Stimulated activated CD8-positive, alpha-beta memory T cell treated with anti-CD3 and anti-CD28 coated beads, Interleukin-2, amount 100 ng/mL, for 48 hours (primary cell): ENCODE measurements at regions not wholly inside any gene's neighbourhood (a gene's known extent, or its start where the extent isn't known, plus 50 kb on each side); places are given as distances from the start of the nearest gene placed in this dataset.
"Not testable (repeated sequence)": the region's sequence is repeated elsewhere in the genome, so short reads cannot be mapped to it uniquely, and the experiment has no call there.

Experiments
- DNase-seq, 2 donors: peaks; one replicate each; pipeline ENCODE4 v3.0.0-alpha.2; 2020; ENCODE audit warnings: low read depth in 2 of 2

- no peak for DNase-seq
These were observed 125.1 kb upstream of the CLINT1 start for GRCh38 chr5:157983906-157984551.

DNA sequence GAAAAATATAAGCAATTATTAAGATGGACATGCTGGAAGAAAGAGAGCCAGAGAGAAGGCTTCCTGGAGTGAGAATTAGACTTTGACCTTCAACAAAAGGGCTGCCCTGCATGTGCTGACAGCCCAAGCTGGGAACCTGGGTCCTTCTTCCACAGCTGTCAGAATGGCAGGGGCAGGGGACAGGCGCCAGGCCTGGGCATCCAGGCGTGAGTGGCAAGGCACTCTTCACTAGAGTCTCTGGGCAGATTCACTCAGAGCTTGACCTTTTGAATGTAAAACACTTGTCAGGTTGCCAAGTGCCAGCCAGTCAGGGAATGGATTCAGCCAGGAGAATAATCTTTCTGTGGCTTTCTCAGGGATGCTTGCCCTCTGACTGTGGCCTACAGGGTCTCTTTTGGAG lies 119.1 kb upstream of the CLINT1 start:
- DNase-seq, result no peak

- DNase-seq, result no peak
These were observed 117.5 kb upstream of the CLINT1 start for GRCh38 chr5:157976429-157976828.

DNA sequence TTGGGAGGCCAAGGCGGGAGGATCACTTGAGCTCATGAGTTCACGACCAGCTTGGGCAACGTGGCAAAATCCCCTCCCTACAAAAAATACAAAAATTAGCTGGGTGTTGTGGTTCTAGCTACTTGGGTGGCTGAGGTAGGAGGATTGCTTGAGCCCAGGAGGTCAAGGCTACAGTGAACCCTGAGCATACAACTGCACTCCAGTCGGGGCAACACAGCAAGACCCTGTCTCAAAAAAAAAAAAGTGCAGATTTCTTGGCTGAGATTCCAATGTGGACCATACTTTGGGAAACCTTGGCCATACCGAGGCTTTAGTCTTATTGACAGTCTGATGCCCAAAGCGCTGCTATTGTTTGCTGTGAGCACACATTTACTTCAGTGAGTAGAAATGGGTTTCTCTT lies 113.6 kb upstream of the CLINT1 start:
- DNase-seq, result no peak

GRCh38 chr5:157971571-157972216 lies 112.7 kb upstream of the CLINT1 start:
- no peak for DNase-seq

- not testable (repeated sequence) for DNase-seq
These were observed 109.6 kb upstream of the CLINT1 start for GRCh38 chr5:157968570-157968969.

GRCh38 chr5:157965989-157966388 lies 107.0 kb upstream of the CLINT1 start:
- DNase-seq, result no peak

DNA sequence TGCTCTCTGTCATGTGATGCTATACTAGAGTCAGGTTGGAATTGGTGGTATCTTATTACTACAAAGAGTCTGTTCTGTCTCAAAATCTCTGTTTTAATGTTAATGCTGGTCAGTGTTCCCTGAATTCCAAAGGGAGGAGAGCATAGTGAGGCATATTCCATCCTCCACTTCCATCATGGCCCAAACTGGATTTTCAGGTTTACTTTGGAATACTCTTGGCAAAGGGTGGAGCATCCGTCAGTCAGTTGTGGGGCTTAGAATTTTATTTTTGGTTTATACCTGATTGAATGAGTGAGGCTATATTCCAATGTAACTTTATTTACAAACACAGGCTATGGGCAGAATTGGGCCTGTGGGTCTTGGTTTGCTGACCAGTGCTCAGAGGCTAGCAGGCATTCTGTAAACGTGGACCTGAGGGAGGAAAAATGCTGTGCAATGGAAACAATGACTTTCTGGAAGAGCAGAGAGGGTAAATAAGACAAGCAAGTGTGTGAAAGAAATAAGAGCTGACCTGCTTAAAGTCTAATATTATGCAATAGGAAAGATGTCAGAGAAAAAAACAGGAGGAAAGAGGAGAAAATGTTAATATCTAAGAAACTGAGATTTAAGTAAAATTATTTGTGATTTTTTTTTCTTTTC lies 106.2 kb upstream of the CLINT1 start:
- DNase-seq, result no peak

DNA sequence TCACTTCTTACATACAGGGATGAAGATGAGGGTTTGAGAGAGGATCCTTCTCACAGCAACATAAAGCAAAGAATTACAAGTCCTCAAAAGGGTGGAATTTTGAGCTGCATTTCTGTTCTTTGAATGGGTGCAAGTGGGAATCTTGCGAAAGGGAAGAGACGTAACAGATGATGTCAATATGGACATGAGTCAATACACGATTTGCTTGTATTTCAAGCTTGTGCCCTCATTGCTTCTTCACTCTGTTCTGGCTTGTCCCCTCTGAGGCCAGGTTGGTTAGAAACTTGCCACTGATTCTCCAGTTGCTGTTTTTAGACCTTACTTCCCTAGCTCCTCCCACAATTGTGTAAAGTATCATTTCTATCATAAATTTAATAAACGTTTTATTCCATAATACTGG lies 104.8 kb upstream of the CLINT1 start:
- DNase-seq, result no peak

- DNase-seq, result no peak
These were observed 104.3 kb upstream of the CLINT1 start for GRCh38 chr5:157963244-157963643.

DNA sequence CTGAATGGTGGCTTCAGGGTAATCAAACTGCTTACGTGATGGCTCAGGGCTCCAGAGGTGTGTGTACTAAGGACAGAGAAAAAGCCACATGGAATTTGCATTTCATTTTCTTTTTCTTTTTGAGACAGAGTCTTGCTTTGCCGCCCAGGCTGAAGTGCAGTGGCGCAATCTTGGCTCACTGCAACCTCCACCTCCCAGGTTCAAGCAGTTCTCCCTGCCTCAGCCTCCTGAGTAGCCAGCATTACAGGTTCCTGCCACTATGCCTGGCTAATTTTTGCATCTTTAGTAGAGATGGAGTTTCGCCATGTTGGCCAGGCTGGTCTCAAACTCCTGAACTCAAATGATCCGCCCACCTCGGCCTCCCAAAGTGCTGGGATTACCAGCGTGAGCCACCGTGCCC lies 103.7 kb upstream of the CLINT1 start:
- DNase-seq, result not testable (repeated sequence)

DNA sequence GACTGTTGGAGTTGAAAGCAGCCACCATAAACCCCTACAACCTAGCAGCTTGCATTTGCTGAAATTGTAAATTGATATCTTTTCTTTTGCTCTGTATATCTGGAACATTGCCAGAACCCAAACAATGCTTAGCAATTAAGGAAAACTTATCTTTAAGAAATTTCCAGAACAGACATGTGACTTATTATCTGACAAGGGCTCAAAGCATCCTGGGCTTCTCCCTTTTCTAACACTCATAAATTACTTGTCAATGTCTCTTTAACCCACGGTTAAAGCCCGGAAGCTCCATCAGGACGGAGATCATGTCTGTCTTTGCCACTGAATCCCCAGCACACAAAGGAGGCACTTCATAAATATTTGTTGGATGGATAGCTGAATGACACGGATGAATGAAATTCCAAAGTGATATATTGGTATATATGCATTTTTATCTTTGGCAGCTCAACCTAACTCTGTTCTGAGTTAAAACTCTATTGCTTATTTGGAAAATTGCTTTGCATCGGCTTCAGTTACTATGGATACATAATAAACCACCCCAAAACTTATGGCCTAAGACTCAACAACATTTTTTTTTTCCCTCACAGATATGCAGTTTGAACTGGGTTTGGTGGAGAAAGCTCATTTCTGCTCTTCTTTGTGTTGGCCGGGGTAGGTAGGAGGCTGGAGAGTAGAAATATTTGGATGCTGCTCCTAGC lies 103.1 kb upstream of the CLINT1 start:
- no peak for DNase-seq

GRCh38 chr5:157961176-157961575 lies 102.2 kb upstream of the CLINT1 start:
- no peak for DNase-seq

GRCh38 chr5:157959370-157959769 lies 100.4 kb upstream of the CLINT1 start:
- DNase-seq, result no peak

GRCh38 chr5:157956271-157956885 lies 97.4 kb upstream of the CLINT1 start:
- DNase-seq, result no peak

DNA sequence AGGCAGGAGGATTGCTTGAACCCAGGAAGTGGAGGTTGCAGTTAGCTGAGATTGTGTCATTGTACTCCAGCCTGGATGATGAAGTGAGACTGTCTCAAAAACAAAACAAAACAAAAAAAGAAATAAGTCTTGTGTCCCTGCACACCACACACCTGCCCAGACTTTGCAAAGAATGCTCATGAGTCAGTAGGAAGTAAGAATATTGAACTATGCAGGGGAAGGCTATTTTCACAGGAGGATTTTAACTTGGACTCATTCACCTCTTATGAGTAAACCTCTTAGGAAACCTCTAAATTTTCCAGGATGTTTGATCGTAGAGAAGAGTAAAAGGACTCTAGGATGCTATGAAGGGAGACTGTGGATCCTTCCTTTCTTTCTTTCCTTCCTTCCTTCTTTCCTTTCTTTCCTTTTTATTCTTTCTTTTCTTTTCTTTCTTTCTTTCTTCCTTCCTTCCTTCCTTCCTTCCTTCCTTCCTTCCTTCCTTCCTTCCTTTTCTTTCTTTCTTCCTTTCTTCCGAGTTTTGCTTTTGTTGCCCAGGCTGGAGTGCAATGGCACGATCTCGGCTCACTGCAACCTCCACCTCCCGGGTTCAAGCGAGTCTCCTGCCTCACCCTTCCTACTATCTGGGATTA lies 96.7 kb upstream of the CLINT1 start:
- no peak for DNase-seq

DNA sequence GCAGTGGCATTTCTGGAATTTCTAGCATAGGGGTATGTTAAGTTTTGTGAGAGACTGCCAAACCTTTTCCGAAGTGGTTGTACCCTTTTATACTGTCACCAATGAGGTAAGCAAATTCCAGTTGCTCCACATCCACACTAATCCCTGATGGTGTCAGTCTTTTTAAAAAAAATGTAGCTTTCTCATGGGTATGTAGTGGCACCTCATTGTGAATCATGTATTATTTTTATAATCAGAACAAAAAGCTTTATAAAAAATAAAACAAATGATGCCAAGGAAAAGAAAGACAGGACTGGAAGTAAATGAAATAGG lies 93.4 kb upstream of the CLINT1 start:
- no peak for DNase-seq

- DNase-seq, result no peak
These were observed 92.9 kb upstream of the CLINT1 start for GRCh38 chr5:157951673-157952373.

GRCh38 chr5:157949520-157949919 lies 90.6 kb upstream of the CLINT1 start:
- DNase-seq, result no peak

GRCh38 chr5:157948738-157949410 lies 89.9 kb upstream of the CLINT1 start:
- DNase-seq, result peak; percentile 47 to 67

GRCh38 chr5:157947156-157947555 lies 88.2 kb upstream of the CLINT1 start:
- no peak for DNase-seq
